Fibroblast of pulmonary artery (primary cell): ENCODE measurements at regions not wholly inside any gene's neighbourhood (a gene's known extent, or its start where the extent isn't known, plus 50 kb on each side); places are given as distances from the start of the nearest gene placed in this dataset.

Source experiments
- DNase-seq: peaks from one replicate; pipeline ENCODE4 v3.0.0-alpha.2; 2010; ENCODE audit warnings: low read depth
- H3K4me3 ChIP-seq: replicated peaks from 2 replicates; pipeline ENCODE4 v1.5.1; 2011; ENCODE audit warnings: low read depth, mild to moderate bottlenecking, control low read depth, low read length, moderate library complexity
- CTCF ChIP-seq: IDR thresholded peaks from 2 replicates; pipeline ENCODE4 v1.5.1; 2011; ENCODE audit warnings: mild to moderate bottlenecking, control low read depth, low read length, inconsistent platforms; ENCODE audit errors: missing control alignments

GRCh38 chr4:19879330-19879729, 372.4 kb upstream of the SLIT2 start:
- DNase-seq = no peak
- H3K4me3 ChIP-seq = no peak overlapping the region
- no peak for TF ChIP-seq CTCF

GRCh38 chr4:19857991-19858390, 393.7 kb upstream of the SLIT2 start:
- H3K4me3 ChIP-seq = no peak overlapping the region
- no peak for TF ChIP-seq CTCF
- DNase-seq = no peak

GRCh38 chr4:19857380-19857779, 394.3 kb upstream of the SLIT2 start:
- peak; percentile 51 for DNase-seq
- no peak for TF ChIP-seq CTCF
- H3K4me3 ChIP-seq = no peak overlapping the region

- peak; percentile 25 for TF ChIP-seq CTCF
- H3K4me3 ChIP-seq = no peak overlapping the region
- peak; percentile 85 for DNase-seq
Measured at GRCh38 chr4:19850909-19851308, 400.8 kb upstream of the SLIT2 start.

GRCh38 chr4:19844446-19844845, 407.3 kb upstream of the SLIT2 start:
- no peak for TF ChIP-seq CTCF
- DNase-seq = peak; percentile 79
- no peak overlapping the region for H3K4me3 ChIP-seq

GRCh38 chr4:19842471-19842870, 409.2 kb upstream of the SLIT2 start:
- DNase-seq = no peak
- no peak overlapping the region for H3K4me3 ChIP-seq
- no peak for TF ChIP-seq CTCF

GRCh38 chr4:19838858-19839257, 412.8 kb upstream of the SLIT2 start:
- H3K4me3 ChIP-seq = no peak overlapping the region

More at GRCh38 chr4:19838858-19839257, 412.8 kb upstream of the SLIT2 start:
- no peak for DNase-seq
- TF ChIP-seq CTCF = no peak
